WTC11 (cell line): ENCODE measurements at regions not wholly inside any gene's neighbourhood (a gene's known extent, or its start where the extent isn't known, plus 50 kb on each side); places are given as distances from the start of the nearest gene placed in this dataset.

ENCODE experiments used
- ATAC-seq: fragments of 200-7000 bp; cut with Tn5 transposase; 2 replicates; pipeline ENCODE4 v1.10.0; 2021; ENCODE audit warnings: mild to moderate bottlenecking, moderate library complexity
- CTCF ChIA-PET: fragments of 300-600 bp; sonication (Branson Sonifier 250); formaldehyde crosslinking; loops from one replicate; lab custom pipeline; 2021; ENCODE audit warnings: antibody characterized with exemption; lab: Charles Lee
- POLR2A ChIA-PET: fragments of 350-600 bp; sonication (Branson Sonifier 250); formaldehyde crosslinking; loops from one replicate; lab custom pipeline; 2021; ENCODE audit warnings: antibody characterized with exemption; lab: Charles Lee
- DNase-seq: peaks from one replicate; pipeline ENCODE4 v3.0.0; 2021; ENCODE audit warnings: low spot score
- H3K27ac Mint-ChIP-seq: 2 replicates; pipeline ENCODE4 v1.8.0; 2021; ENCODE audit warnings: mixed read lengths
- H3K27me3 Mint-ChIP-seq: 2 replicates; pipeline ENCODE4 v1.8.0; 2021; ENCODE audit warnings: low read depth, mild to moderate bottlenecking, moderate library complexity, mixed read lengths
- H3K36me3 Mint-ChIP-seq: 2 replicates; pipeline ENCODE4 v1.8.0; 2021; ENCODE audit warnings: mixed read lengths
- H3K4me1 Mint-ChIP-seq: 2 replicates; pipeline ENCODE4 v1.8.0; 2022; ENCODE audit warnings: mixed read lengths
- H3K4me3 Mint-ChIP-seq: 2 replicates; pipeline ENCODE4 v1.8.0; 2021; ENCODE audit warnings: mild to moderate bottlenecking, moderate library complexity, mixed read lengths
- H3K9me3 Mint-ChIP-seq: 2 replicates; pipeline ENCODE4 v1.8.0; 2021; ENCODE audit warnings: mixed read lengths
- ATF1 ChIP-seq: sonication (generic); formaldehyde crosslinking; IDR thresholded peaks from 2 replicates; pipeline ENCODE4 v1.8.1; 2023; ENCODE audit warnings: mild to moderate bottlenecking, moderate library complexity, missing genetic modification reagents
- ATF2 ChIP-seq: sonication (generic); formaldehyde crosslinking; IDR thresholded peaks from 2 replicates; pipeline ENCODE4 v1.8.1; 2022; ENCODE audit warnings: low read depth, missing genetic modification reagents, borderline replicate concordance
- CBFB ChIP-seq: sonication (generic); formaldehyde crosslinking; IDR thresholded peaks from 2 replicates; pipeline ENCODE4 v1.8.1; 2022; ENCODE audit warnings: mild to moderate bottlenecking, low read depth, missing genetic modification reagents
- ELF4 ChIP-seq: sonication (generic); formaldehyde crosslinking; IDR thresholded peaks from 2 replicates; pipeline ENCODE4 v1.8.1; 2022; ENCODE audit warnings: low read depth, mild to moderate bottlenecking, moderate library complexity, missing genetic modification reagents
- GRHL2 ChIP-seq: fragments of 250-450 bp; sonication (Bioruptor Pico); IDR thresholded peaks from 2 replicates; pipeline ENCODE4 v1.8.0; 2022; ENCODE audit warnings: mild to moderate bottlenecking, moderate library complexity; ENCODE audit not compliant: insufficient replicate concordance, severe bottlenecking
- HMGA2 ChIP-seq: fragments of 250-450 bp; sonication (Bioruptor Pico); IDR thresholded peaks from 2 replicates; pipeline ENCODE4 v1.4.0; 2021; ENCODE audit warnings: mild to moderate bottlenecking, moderate library complexity
- MLX ChIP-seq: sonication (generic); formaldehyde crosslinking; IDR thresholded peaks from 2 replicates; pipeline ENCODE4 v1.8.1; 2023; ENCODE audit warnings: mild to moderate bottlenecking, missing genetic modification reagents, moderate library complexity
- MXD4 ChIP-seq: fragments of 250-450 bp; sonication (Bioruptor Pico); IDR thresholded peaks from 2 replicates; pipeline ENCODE4 v1.8.0; 2021; ENCODE audit warnings: mild to moderate bottlenecking, moderate library complexity, borderline replicate concordance
- NR3C1 ChIP-seq: sonication (generic); formaldehyde crosslinking; conservative IDR thresholded peaks from 2 replicates; pipeline ENCODE4 v1.8.1; 2023; ENCODE audit warnings: low read depth, mild to moderate bottlenecking, missing genetic modification reagents
- SMAD3 ChIP-seq: sonication (generic); formaldehyde crosslinking; IDR thresholded peaks from 2 replicates; pipeline ENCODE4 v1.8.0; 2022; ENCODE audit warnings: missing genetic modification reagents, mild to moderate bottlenecking, borderline replicate concordance
- ZNF121 ChIP-seq: sonication (generic); formaldehyde crosslinking; IDR thresholded peaks from 2 replicates; pipeline ENCODE4 v1.8.0; 2023; ENCODE audit warnings: missing genetic modification reagents
- ZNF232 ChIP-seq: sonication (generic); formaldehyde crosslinking; IDR thresholded peaks from 2 replicates; pipeline ENCODE4 v1.8.0; 2022; ENCODE audit warnings: mild to moderate bottlenecking, missing genetic modification reagents
- ZNF263 ChIP-seq: sonication (generic); formaldehyde crosslinking; IDR thresholded peaks from 2 replicates; pipeline ENCODE4 v1.8.1; 2022; ENCODE audit warnings: low read depth, mild to moderate bottlenecking, moderate library complexity, missing genetic modification reagents
- ZNF281 ChIP-seq: sonication (generic); formaldehyde crosslinking; IDR thresholded peaks from 2 replicates; pipeline ENCODE4 v1.8.0; 2023; ENCODE audit warnings: mild to moderate bottlenecking, missing genetic modification reagents
- ZNF423 ChIP-seq: fragments of 250-450 bp; sonication (Bioruptor Pico); IDR thresholded peaks from 2 replicates; pipeline ENCODE4 v2.1.2; 2022; ENCODE audit warnings: mild to moderate bottlenecking, moderate library complexity

GRCh38 chr10:42996588-42996987 lies 80.3 kb upstream of the RET start:
- no peaks in the 10 kb centered on the region for H3K27me3 Mint-ChIP-seq
- no peak for DNase-seq

GRCh38 chr10:42997151-42997848 lies 79.6 kb upstream of the RET start:
- CTCF ChIA-PET: no interaction called here
- DNase-seq: no peak

More at GRCh38 chr10:42996588-42996987, 80.3 kb upstream of the RET start:
- Mint-ChIP-seq H3K4me3 (no peak overlapping the region), H3K9me3 (no peaks in the 10 kb centered on the region), H3K36me3 (no peaks in the 10 kb centered on the region), H3K4me1 (peaks cover 6% of the 10 kb centered on the region), H3K27ac (no peak overlapping the region)
- ChIA-PET POLR2A (no interaction called here), CTCF (no interaction called here)
- no peak for TF ChIP-seq MXD4 (CRISPR knock-in tag)
- no peak for TF ChIP-seq CBFB (CRISPR knock-in tag)
- no peak for TF ChIP-seq ZNF121 (CRISPR knock-in tag)
- no peak for TF ChIP-seq ZNF423 (CRISPR knock-in tag)
- TF ChIP-seq NR3C1 (CRISPR knock-in tag): no peak
- no peak for TF ChIP-seq GRHL2 (CRISPR knock-in tag)
- TF ChIP-seq HMGA2 (CRISPR knock-in tag): no peak
- TF ChIP-seq ZNF232 (CRISPR knock-in tag): no peak
- no peak for TF ChIP-seq ELF4 (CRISPR knock-in tag)
- TF ChIP-seq SMAD3 (CRISPR knock-in tag): no peak
- no peak for TF ChIP-seq ZNF263 (CRISPR knock-in tag)
- TF ChIP-seq ATF2 (CRISPR knock-in tag): no peak
- TF ChIP-seq ATF1 (CRISPR knock-in tag): no peak
- ATAC-seq: no peak

More at GRCh38 chr10:42997151-42997848, 79.6 kb upstream of the RET start:
- POLR2A ChIA-PET: interaction anchor here (1.1 kb wide), 1 partner anchor 58 kb away, joined by 3 read pairs; no protein-coding TSS in a partner anchor
- Mint-ChIP-seq H3K27me3 (no peaks in the 10 kb centered on the region), H3K4me1 (peaks cover 6% of the 10 kb centered on the region), H3K9me3 (no peaks in the 10 kb centered on the region), H3K4me3 (no peak overlapping the region), H3K27ac (no peak overlapping the region)
- no peak for ATAC-seq
- TF ChIP-seq MLX (no peak), ZNF281 (CRISPR knock-in tag) (no peak), ELF4 (CRISPR knock-in tag) (no peak)
- TF ChIP-seq, all 79 proteins: peak for 0
- H3K36me3 Mint-ChIP-seq: no peaks in the 10 kb centered on the region
